IPS DF 6.9 (cell line): ENCODE measurements at regions not wholly inside any gene's neighbourhood (a gene's known extent, or its start where the extent isn't known, plus 50 kb on each side); places are given as distances from the start of the nearest gene placed in this dataset.

Experiments
- DNase-seq: peaks from one replicate; pipeline ENCODE4 v3.0.0-alpha.2; 2013; ENCODE audit warnings: low read depth, low spot score
- H3K27ac ChIP-seq: one replicate; pipeline ENCODE4 v1.5.1; 2013; ENCODE audit warnings: low read length, control low read depth
- H3K27me3 ChIP-seq: 2 replicates; pipeline ENCODE4 v1.6.1; 2013; ENCODE audit warnings: mild to moderate bottlenecking, low read length; ENCODE audit not compliant: control insufficient read depth, insufficient read depth
- H3K36me3 ChIP-seq: 2 replicates; pipeline ENCODE4 v1.6.1; 2013; ENCODE audit warnings: low read length; ENCODE audit not compliant: control insufficient read depth, insufficient read depth
- H3K4me1 ChIP-seq: 2 replicates; pipeline ENCODE4 v1.6.1; 2013; ENCODE audit warnings: low read length; ENCODE audit not compliant: control insufficient read depth, insufficient read depth
- H3K4me3 ChIP-seq: 2 replicates; pipeline ENCODE4 v1.5.1; 2013; ENCODE audit warnings: mild to moderate bottlenecking, low read length
- H3K9me3 ChIP-seq: 2 replicates; pipeline ENCODE4 v1.6.1; 2013; ENCODE audit warnings: low read length, inconsistent platforms; ENCODE audit not compliant: control insufficient read depth, insufficient read depth
- WGBS: extraction: QIAGEN DNeasy Blood & Tissue Kit; methylation state at CpG from one replicate; pipeline ENCODE4 v1.1.7; 2013; ENCODE audit warnings: mixed read lengths, missing lambda C conversion rate; ENCODE audit not compliant: insufficient read length, insufficient coverage; 5-methylcytosine and 5-hydroxymethylcytosine counted together

DNA sequence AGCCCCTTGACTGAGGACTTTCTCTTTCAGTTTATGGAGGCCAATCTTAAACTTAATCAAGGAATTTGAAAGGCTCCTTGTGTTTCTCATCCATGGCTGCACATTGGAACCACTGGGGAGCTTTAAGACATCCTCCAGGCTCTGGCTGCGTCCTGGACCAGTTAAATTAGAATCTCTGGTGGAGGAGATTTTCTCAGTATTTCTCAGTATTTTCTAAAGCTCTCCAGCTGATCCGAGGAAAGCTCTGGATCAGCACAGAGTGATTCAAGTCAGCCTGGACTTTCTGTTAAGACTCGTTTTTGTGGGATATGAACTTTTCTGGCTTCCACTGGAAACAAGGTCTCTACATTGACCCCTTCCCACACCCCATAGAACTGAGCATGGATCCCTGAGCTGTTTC, 249.8 kb downstream of the STK31 start:
- Histone ChIP-seq H3K36me3 (no peaks in the 10 kb centered on the region), H3K4me1 (no peaks in the 10 kb centered on the region), H3K27ac (no peak overlapping the region), H3K9me3 (no peaks in the 10 kb centered on the region), H3K4me3 (no peak overlapping the region), H3K27me3 (no peaks in the 10 kb centered on the region)
- no CpG with 5 or more reads among the region's 3 CpGs for WGBS
- no peak for DNase-seq

DNA sequence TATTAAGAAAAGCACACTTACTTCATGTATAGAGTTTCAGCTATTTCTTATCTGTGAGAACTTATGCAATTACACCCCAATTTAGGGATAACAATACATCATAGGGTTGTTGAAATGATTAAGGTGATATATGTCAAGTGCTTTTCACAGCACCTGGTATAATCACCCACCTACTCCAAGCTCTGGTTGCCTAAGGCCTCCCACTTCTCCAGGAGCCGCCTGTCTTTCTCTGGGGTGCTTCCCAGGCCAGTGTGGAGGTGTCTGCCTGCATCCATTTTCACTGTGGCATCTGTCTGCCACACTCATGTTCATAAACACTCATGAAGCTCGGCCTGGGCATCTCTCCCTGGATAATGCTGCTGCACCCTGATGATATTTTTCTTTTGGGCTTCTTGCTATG, 250.3 kb downstream of the STK31 start:
- no peak for DNase-seq
- Histone ChIP-seq H3K9me3 (no peaks in the 10 kb centered on the region), H3K27me3 (no peaks in the 10 kb centered on the region), H3K4me3 (no peak overlapping the region), H3K36me3 (no peaks in the 10 kb centered on the region), H3K27ac (no peak overlapping the region), H3K4me1 (no peaks in the 10 kb centered on the region)
- no CpG with 5 or more reads among the region's 2 CpGs for WGBS

DNA sequence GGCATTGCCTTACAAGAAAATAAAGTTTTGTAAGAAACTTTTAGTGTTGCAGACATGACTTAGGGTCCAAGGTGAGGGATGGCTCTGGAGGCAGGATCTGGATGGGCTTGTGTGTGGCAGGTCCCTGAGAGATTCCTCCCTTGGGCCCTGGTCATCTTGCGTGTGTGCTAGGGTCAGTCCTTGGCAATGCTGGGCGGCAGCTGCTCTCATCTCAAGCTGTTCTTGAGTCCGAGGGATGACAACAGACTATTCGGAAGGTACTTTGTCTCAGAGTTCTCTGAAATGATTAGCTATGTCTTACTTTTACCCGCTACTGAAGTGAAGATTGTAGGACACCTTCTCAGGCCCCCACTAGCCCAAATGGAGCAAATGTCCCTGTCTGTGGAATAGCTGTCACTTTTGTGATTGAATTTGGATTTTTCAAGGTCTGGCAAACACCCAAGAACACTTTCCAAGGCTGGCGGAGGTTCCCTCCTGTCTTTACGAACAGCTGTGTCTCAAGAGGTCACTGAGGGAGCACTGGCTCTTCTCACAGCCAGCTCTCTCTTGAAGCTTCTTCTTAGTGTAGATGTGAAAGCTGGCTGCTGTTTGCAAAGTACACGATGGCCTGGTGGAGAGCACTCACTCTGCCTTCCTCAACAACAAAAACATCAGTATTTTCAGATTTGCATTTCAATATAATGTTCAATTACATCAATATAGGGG, 253.6 kb downstream of the STK31 start:
- WGBS, result no CpG with 5 or more reads among the region's 8 CpGs

DNA sequence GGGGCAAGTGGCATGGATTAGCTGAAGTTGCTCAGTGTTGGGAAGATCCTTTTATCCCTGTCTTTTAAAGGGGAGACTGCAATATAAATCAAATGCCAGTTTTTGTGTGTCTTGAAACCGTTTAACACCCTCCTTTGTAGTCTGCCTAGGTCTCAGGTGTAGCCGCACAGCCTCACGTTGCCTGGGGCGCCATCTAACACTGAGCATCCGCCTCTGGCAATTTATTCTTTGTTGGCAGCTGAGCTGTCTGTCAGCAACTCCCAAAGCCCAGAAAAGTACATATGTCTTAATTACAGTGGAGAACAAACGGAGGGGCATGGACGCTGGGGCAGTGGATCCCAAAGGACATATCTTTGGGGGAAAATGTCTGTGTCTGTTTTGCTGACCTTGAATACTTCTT, 254.7 kb downstream of the STK31 start:
- WGBS, result no CpG with 5 or more reads among the region's 7 CpGs
- H3K9me3 ChIP-seq, result no peaks in the 10 kb centered on the region
- no peak for DNase-seq
- H3K4me1 ChIP-seq, result peaks cover 5% of the 10 kb centered on the region; the same call in 1 of the 2 replicates
- no peaks in the 10 kb centered on the region for H3K36me3 ChIP-seq
- no peak overlapping the region for H3K4me3 ChIP-seq
- no peak overlapping the region for H3K27ac ChIP-seq
- H3K27me3 ChIP-seq, result no peaks in the 10 kb centered on the region

More for the DNA sequence above, 253.6 kb downstream of the STK31 start:
- H3K36me3 ChIP-seq, result no peaks in the 10 kb centered on the region
- H3K27me3 ChIP-seq, result no peaks in the 10 kb centered on the region
- H3K27ac ChIP-seq, result no peak overlapping the region
- no peak overlapping the region for H3K4me3 ChIP-seq
- no peaks in the 10 kb centered on the region for H3K9me3 ChIP-seq
- DNase-seq, result no peak
- H3K4me1 ChIP-seq, result peaks cover 4% of the 10 kb centered on the region; the same call in 1 of the 2 replicates

DNA sequence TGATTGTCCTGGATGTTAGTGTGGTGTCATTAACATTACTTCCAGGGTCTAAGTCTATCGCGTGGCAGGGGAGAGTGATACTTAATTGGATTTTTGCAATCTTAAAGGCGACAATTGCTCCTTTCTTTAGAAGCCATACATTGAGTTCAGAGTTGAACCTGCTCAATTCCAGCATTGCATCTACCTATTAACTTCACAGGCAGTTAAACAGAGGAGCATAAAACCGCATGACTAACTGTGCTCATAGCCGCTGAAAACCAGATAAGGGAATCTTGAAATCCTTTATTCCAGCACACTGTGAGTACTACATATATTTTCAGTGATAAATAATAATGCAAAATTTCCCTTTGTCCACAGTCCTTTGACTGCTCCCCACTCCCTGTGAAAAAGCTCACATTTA, 255.3 kb downstream of the STK31 start:
- Histone ChIP-seq H3K27ac (no peak overlapping the region), H3K4me1 (peaks cover 6% of the 10 kb centered on the region; the same call in 1 of the 2 replicates), H3K27me3 (no peaks in the 10 kb centered on the region), H3K4me3 (no peak overlapping the region), H3K9me3 (no peaks in the 10 kb centered on the region), H3K36me3 (no peaks in the 10 kb centered on the region)
- no CpG with 5 or more reads among the region's 5 CpGs for WGBS
- DNase-seq, result no peak

DNA sequence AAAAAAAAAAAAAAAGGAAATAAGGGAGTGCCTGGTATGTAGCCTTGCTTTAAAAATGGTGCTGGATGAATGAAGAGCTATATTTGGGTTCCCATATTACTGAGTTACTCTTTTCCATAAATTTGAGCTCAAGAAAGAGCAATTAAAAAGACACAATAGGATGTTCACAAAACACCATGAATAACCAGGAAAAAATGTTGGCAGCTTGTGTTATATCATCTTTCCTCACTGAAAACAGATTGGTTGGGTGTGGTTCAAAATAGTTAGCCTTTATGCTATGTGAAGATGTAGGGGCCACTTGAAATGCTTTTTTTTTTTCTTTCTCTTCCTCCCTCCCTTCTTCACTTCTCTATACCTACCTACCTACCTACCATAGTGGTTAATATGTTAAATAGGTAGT, 256.9 kb downstream of the STK31 start:
- H3K27me3 ChIP-seq, result no peaks in the 10 kb centered on the region
- no peaks in the 10 kb centered on the region for H3K9me3 ChIP-seq
- H3K36me3 ChIP-seq, result no peaks in the 10 kb centered on the region
- H3K27ac ChIP-seq, result no peak overlapping the region
- DNase-seq, result no peak
- H3K4me1 ChIP-seq, result peaks cover 6% of the 10 kb centered on the region; the same call in 1 of the 2 replicates
- H3K4me3 ChIP-seq, result no peak overlapping the region

DNA sequence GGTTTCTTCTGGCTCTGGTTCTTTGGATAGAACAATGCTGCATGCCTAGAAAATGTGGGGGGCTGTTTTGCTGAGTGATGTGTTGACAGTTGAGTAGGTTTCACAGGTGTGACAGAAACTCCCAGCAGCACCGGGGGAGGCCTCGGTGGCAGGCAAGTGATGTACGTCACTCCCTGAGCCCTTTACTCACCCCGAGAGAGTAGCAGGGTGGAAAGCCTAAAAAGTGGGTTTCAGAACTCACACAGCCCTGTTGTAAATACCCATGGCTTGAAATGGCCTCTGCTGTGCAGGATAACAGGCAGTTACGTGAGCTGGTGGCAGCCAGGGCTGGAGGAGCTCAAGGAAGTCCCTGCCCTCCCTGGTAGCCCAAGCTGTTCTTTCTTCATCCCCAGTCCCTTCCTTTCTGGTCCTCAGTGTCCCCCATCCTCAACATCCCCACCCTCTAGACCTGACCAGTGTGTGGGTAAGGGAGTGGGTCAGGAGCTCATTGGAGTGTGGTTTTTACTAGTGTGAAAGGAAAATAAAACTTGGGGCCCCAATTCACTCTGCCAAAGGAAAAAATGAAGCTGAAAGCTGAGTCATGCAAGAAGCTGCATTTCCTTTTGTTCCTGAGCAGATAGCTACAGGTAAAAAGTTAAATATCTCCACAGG, 258.1 kb downstream of the STK31 start:
- Histone ChIP-seq H3K36me3 (no peaks in the 10 kb centered on the region), H3K27me3 (no peaks in the 10 kb centered on the region), H3K27ac (no peak overlapping the region), H3K4me1 (peaks cover 6% of the 10 kb centered on the region; the same call in 1 of the 2 replicates), H3K4me3 (no peak overlapping the region), H3K9me3 (no peaks in the 10 kb centered on the region)
- WGBS, result no CpG with 5 or more reads among the region's 5 CpGs
- no peak for DNase-seq

DNA sequence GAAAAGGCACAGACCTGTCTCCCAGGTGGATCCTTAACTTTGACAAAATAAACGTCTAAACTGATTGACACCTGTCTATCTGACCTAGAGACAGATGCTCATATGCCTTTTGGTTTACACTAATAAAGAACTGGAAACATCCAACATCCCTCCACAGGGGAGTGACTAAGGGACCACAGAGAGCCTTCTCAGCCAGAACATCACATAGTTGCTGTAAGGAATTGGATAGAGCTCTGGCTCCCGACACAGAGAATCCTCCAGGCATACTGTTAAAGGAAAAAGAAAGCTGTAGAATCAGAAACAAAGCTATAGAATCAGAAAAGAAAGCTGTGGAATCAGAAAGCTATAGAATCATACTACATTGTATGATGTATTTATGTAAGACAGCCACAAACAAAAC, 258.8 kb downstream of the STK31 start:
- Histone ChIP-seq H3K9me3 (no peaks in the 10 kb centered on the region), H3K27ac (no peak overlapping the region), H3K4me1 (peaks cover 6% of the 10 kb centered on the region; the same call in 1 of the 2 replicates), H3K4me3 (no peak overlapping the region), H3K36me3 (no peaks in the 10 kb centered on the region), H3K27me3 (no peaks in the 10 kb centered on the region)
- DNase-seq, result no peak
- WGBS, result no CpG with 5 or more reads among the region's 2 CpGs

DNA sequence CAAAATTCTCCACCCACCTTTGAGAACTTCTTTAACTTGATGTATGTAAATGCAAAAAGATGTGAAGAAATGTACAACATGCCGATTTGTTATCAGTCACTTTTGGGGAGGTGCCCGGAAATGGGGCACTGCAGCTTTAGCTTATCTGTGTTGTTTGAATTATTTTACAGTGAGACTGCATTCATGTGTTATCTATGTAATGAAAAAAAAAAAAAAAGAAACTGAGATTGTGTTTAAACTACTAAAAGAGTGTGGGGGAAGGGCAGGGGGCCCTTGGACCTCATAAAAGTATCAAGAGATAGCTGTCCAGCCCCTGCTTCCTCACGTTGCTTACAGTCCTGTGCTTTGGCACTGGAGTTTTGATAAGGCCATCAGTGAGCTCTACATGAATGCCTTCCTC, 259.4 kb downstream of the STK31 start:
- Histone ChIP-seq H3K4me3 (no peak overlapping the region), H3K9me3 (no peaks in the 10 kb centered on the region), H3K4me1 (peaks cover 6% of the 10 kb centered on the region; the same call in 1 of the 2 replicates), H3K36me3 (no peaks in the 10 kb centered on the region), H3K27ac (no peak overlapping the region), H3K27me3 (no peaks in the 10 kb centered on the region)
- WGBS, result no CpG with 5 or more reads among the region's 3 CpGs
- DNase-seq, result no peak

DNA sequence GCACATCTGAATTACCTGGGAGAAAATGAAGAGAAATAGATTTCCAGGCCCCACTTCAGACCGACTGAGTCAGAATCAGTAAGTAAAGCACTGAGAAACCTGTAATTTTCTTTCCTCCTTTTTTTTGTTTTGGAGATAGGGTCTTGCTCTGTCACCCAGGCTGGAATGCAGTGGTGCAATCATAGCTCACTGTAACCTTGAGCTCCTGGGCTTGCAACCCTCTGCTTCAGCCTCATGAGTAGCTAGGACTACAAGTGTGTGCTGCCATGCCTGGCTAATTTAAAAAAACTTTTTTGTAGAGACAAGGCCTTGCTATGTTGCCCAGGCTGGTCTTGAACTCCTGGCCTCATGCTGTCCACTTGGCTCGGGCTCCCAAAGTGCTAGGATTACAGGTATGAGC, 260.2 kb downstream of the STK31 start:
- no peak overlapping the region for H3K4me3 ChIP-seq
- H3K27ac ChIP-seq, result no peak overlapping the region
- H3K4me1 ChIP-seq, result peaks cover 6% of the 10 kb centered on the region; the same call in 1 of the 2 replicates
- no peaks in the 10 kb centered on the region for H3K36me3 ChIP-seq
- no peaks in the 10 kb centered on the region for H3K9me3 ChIP-seq
- H3K27me3 ChIP-seq, result no peaks in the 10 kb centered on the region
- DNase-seq, result no peak
- no CpG with 5 or more reads among the region's 2 CpGs for WGBS

DNA sequence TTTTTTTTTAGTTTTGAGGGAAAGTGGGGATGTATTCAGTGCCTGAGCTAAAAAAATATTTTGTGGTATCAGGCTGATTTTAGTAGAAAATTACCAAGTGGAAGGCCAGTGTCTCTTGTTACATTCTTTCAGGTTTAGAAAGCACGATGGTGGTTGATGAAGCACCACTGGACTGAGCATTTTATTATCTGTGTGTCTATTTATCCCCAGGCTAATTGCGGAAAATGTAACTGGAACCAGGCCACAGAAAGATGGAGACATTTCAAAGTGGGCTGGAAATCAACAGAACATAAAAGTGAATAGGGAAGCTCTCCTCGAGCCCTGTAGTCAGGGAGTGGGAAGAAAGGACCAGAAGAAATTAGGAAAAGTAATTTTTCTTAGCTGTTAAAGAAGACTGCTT, 261.0 kb downstream of the STK31 start:
- DNase-seq, result no peak
- no CpG with 5 or more reads among the region's 3 CpGs for WGBS

More for the DNA sequence above, 261.0 kb downstream of the STK31 start:
- Histone ChIP-seq H3K36me3 (no peaks in the 10 kb centered on the region), H3K27ac (no peak overlapping the region), H3K4me3 (no peak overlapping the region), H3K9me3 (no peaks in the 10 kb centered on the region), H3K4me1 (peaks cover 6% of the 10 kb centered on the region; the same call in 1 of the 2 replicates), H3K27me3 (no peaks in the 10 kb centered on the region)
